ELR (cell line): ENCODE measurements at regions not wholly inside any gene's neighbourhood (a gene's known extent, or its start where the extent isn't known, plus 50 kb on each side); places are given as distances from the start of the nearest gene placed in this dataset.

Experiments used
- DNase-seq: peaks from one replicate; pipeline ENCODE4 v3.0.0-alpha.2; 2015; ENCODE audit warnings: low read depth

DNA sequence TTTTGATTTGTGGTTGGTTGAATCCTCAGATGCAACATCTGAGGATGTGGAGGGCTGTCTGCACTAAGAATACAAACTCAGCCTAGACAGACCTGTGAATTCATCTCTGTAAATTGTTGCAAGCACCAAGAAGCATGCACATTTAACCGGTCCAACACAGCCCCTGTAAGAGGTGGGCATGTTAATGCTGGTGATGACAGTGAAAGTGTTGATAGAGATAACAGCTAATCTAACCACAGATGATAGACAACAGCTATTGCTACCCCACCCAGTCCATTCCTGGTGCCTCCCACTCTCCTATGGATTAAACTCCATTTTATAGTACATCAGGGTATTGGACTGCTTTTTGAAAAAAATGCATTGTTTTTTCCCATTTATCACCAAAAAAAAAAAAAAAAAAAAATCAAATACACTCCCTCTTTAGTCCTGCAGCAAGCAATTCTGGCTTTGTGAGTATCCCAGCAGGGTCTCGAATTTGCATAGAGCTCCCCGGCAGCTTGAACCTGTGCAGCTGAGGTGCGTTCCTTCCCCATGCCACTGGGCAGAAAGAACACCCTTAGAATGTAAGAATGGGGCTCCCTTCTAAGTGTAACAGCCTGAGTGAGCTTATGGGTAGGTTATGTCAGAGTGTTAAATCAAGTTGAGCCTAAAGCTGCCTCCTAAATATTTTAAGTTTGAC lies 270.9 kb upstream of the JARID2 start:
- DNase-seq, result no peak

DNA sequence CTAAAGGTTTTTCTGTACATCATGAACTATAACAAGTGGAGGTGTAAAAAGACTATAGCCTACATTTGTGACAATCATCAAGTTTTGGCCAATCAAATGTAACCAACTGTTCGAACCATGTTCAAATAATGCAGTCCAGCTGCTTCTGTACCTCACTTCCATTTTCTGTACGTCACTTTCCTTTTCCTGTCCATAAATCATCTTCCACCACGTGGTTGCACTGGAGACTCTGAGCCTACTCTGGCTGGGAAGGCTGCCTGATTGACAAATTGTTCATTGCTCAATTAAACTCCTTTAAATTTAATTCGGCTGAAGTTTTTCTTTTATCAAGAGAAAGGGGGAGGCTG lies 270.4 kb upstream of the JARID2 start:
- peak; percentile 19 for DNase-seq

DNA sequence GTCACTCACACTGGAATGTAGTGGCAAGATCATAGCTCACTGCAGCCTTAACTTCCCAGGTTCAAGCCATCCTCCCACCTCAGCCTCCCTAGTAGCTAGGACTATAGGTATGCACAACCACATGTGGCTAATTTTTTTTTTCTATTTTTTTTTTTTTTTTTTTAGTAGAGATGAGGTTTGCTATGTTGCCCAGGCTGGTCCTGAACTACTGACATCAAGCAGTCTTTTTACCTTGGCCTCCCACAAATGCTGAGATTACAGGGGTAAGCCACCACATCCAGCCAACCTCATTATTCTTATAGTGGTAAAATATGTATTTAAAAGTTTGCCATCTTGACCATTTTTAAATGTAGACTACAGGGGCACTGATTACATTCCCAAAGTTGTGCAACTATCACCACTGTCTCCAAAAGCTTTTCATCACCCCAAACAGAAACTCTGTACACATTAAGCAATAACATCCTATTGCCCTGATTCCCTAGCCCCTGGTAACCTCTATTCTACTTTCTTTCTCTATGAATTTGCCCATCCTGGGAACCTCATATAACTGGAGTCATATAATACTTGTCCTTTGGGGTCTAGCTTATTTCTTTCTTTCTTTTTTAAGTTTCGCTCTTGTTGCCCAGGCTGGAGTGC lies 268.0 kb upstream of the JARID2 start:
- no peak for DNase-seq

DNA sequence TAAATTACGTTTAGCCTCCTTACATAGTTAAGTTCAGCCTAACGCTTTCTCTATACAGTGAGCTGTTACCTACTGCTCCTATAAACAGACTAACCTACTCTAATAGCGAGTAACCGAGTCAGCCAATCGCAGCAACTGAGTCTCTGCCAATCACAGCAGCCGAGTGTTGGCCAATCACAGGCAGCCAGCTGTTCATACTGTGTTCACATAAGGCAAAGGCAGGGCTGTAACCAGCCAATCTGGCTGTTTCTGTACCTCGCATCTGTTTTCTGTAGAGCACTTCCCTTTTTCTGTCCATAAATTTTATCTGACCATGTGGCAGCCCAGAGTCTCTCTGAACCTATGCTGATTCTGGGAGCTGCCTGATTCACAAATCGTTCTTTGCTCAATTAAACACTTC lies 263.9 kb upstream of the JARID2 start:
- DNase-seq, result no peak

DNA sequence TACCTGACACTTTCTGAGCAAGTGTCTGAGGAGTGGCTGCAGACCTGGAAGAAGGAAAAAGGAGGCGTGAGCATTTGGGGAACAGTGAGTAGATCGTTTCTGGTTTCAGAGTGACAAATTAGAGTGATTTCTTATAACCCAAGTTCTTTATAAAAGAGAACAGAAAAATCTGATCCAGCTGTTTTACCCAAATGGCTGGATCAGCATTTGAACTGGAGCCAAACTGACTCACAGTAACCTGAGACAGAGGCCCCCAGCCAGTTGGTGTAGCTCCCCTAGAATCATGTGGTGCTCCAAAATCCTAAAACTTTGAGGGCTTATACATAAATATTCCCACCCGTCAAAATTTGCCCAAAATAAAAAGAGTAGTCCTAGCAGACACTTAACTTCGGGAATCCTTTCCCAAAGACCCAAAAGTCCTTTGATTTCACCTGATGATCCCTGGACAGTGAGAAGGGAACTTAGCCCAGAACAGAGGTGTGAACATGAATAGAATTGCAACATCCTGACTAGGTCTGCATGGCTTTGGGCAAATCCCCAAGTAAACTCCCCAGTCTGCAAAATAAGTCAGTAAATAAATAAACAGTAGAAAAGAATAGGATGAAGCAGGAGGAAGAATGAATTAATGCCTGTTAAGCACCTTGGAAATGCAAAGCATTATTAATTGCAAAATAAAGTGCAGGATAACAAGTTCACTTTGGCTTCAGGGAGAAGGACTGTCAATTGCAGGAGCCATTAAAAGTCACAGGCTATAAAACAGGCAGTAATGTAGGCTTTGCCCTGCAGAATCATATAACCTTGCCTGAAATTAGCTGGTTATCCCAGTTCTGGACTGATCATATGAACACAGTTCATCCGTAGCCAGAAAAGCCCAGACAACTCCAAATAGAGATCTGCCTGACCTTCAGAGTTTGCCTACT lies 262.0 kb upstream of the JARID2 start:
- no peak for DNase-seq

DNA sequence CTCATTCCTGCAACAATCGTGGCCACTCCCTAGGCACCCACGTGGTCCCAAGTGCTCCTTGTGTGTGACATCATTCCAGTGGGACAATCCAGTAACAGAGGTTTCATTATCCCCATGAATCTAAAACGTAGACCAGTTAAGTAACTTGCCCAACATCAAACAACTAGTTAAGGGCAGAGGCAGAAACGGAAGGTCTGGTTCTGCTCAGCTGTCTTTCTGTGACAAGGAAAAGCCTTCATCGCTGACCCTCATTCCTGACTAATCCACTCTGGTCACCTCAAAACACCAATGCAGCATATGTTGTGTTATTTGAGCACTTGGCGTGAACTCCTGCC lies 261.4 kb upstream of the JARID2 start:
- DNase-seq, result no peak

DNA sequence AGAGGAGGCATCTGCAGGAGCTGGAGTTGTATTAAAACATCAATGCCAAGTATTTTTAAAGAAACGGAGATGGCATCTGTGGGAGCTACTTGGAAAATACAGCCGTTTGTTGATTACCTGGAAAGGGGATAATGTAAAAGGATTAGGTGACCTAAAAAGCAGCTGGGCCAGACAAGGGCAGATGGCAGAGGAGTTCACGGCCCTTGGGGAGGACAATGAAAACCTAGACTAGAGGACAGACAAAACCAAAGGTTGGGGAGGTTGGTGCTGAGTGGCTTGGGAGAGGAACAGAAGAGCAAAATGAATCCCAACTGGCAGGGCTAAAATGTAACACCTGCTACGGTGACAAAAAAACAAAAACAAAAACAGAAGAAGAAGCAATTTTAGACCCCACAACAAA lies 260.5 kb upstream of the JARID2 start:
- no peak for DNase-seq

DNA sequence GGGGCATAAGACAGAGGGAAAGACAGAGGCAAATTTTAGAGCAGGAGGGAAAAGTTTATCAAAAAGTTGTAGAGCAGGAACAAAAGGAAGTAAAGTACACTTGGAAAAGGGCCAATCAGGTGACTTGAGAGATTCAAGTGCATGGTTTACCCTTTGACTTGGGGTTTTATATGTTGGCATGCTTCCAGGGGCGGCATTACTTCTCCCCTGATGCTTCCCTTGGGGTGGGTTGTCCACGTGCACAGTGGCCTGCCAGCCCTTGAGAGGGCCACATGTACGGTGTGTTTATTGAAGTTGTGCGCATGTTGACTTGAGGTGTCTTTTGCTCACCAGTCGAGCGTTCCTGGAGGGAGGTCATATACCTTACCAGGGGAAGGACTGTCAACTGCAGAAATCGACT lies 259.5 kb upstream of the JARID2 start:
- DNase-seq, result no peak

DNA sequence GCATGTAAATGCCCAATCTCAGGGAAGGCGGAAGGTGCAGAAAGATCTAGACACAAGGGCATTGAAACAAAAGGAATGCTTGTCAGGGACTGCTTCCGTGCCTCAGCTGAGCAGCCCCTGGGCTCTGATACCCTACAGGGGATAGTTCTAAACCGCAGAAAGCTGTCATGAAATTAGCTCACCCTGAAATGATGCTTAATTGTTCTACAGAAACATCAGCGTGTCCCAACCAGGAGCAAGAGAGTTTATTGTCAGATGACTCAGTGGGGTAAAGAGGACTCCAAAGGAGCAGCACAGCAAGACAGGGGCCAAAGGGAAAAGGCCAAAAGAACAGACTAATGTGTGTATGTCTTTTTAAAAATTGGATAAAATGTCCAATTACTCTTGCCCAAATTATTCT lies 258.4 kb upstream of the JARID2 start:
- no peak for DNase-seq

DNA sequence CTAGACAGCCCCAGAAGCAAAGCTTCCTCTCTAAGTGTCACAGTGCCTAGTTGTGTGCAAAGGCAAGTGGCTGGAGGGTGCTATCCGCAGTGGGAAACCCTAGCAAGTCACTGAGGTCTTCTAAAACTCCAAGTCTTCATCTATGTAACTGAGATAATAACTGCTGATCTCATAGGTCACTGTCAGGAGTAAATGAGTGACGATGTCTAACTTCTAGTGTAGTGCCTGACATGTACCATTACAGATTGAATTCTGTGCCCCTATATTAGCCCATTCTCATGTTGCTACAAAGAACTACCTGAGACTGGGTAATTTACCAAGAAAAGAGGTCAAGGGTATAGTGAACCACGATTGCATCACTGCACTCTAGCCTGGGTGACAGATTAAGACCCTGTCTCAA lies 253.5 kb upstream of the JARID2 start:
- DNase-seq, result no peak

DNA sequence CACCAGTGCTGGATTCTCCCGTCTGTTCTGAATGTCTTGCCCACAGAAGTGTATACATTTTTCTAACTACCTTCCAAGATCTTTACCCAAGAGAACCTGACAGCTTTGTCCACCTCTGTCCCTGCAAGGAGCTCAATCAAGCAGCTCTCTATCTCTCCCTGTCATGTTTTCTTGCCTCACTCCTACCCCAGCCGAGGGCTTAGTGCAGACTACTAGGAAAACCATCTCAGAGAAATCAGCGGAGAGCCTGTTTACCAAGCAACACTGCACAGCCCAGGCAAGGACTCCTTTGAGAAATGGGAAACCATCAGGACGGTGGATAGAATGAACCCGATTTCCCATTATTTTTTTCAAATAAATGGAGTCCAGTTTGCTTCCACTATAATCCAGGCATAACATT lies 250.7 kb upstream of the JARID2 start:
- DNase-seq, result no peak

DNA sequence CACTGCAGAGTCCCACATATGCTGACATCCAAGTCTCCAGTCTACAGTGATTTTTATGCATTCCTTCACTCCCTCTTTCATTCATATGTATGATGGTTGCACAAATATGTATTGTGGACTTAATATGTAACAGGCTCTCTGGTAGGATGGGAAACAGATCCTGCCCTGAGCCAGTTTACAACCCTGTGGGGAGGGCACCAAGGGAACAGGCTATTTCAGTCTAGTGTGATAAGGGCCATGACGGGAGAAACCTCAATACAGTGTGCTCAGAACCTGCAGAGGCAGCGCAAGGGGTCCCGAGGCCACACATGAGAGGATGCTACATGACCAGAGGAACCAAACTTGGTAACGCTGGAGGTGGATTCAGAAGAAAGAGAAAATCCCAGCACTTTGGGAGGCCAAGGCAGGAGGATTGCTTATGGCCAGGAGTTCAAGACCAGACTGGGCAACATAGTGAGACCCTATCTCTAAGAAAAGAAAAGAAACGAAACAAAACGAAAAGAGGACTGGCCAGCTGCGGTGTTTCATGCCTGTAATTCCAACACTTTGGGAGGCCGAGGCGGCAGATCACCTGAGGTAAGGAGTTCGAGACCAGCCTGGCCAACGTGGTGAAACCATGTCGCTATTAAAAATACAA lies 249.8 kb upstream of the JARID2 start:
- no peak for DNase-seq

DNA sequence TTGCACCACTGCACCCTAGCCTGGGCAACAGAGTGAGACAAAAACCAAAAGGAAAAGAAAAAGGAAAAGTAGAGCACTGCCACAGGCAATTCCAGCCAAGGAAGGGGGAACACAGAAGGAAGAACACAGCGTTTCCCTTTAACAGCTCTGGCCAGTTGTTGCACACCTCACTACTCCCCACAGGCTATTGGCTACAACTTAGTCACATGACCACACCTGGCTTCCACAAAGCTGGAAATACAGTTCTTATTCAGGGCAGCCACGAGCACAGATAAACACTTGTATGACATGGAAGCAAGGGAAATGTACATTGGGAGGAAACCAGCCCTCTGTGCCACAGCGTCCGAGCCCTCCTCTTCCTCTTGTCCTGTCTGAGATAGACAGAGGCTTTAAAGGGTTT lies 249.0 kb upstream of the JARID2 start:
- no peak for DNase-seq

DNA sequence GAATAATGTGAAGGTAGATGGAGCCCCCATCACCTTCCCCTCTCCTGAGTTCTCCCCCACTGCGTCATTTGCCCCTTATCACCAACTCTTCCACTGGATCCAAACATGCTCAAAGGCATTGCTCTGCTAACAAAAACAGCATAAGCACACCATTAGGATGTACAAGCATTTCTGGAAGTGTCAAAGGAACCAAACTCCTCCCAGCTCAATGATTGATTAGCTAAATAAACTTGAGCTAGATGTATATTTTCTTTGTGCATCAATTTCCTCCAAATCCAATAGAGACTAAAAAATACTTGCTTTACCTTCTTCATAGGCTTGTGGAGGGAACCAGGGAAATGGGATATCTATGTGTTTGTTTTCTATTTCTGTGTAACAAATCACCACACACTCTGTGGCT lies 248.4 kb upstream of the JARID2 start:
- DNase-seq, result no peak

DNA sequence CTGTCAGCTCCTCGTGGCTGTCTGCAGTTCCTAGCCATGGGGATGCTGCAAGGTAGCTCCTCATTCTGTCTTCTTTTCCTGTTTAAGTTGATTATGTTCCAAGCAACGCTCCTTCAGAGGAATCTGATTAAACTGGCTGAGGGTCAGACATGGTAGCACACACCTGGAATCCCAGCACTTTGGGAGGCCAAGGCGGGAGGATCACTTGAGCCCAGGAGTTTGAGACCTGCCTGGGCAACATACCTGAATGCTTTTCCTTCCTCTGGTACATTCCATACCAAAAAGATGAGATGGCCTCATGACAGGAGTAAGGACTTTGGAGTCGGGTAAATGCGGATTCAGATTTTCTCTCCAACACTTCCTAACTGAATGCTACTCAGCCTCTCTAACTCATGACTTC lies 246.8 kb upstream of the JARID2 start:
- DNase-seq, result no peak

DNA sequence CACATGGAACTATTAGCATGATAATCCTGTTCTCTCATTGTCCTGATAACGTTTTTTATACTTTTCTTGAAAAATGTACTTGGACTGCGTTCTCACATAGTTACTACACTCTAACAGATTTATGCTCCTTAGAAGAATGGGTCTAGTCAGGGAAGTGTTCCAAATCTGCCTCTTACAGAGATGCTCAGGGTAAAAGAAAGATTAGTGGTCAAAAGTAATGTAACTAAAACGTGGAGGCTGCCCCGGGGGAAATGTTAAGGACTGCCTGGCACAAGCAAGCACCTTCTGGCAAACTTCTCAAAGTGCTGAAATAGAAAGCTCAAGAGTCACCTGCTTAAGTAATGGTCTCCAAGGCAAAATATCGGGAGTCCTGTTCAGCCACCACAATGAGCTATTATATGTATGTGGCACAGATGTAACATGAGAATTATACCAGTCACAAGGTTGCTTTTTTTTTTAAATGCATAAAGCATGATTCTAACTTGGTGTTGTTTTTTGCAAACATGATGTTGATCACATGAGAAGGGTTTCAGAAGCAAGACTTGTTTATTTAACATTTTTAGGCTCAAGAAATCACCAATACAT lies 244.5 kb upstream of the JARID2 start:
- no peak for DNase-seq

DNA sequence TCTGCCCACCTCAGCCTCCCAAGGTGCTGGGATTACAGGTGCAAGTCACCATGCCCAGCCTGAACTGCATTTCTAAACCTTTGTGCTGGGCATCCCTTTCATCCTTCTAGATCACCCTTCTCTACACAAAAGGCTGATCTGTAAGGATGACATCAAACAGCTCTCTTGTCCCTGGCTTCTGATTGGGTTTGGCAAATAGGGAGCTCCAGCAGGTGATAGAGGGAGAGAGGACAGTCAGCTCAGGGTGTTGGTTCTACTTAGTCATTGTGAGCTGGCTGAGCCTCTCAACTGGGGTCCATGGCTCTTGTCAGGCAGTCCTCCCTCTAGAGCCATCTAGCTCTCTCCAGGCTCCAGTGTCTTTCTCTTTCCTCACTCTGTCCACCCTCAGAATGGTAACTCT lies 237.6 kb upstream of the JARID2 start:
- DNase-seq, result no peak

DNA sequence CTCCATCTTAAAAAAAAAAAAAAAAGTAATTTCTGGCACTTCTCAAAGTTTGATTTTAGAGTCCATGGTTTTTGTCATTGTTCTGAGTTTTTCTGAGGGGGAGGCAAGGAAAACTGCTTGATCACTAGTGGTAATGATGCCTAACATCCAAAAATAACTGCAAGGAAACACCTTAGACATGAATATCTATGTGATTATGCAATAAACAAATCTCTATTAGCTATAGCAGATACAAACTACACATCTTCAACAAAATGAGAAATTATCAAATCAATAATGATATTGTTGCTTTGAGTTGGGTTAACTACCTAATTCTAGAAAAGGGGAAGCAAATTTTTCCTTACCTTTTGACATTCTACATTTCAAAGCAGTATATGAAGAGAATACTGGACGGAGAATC lies 230.9 kb upstream of the JARID2 start:
- DNase-seq, result no peak

DNA sequence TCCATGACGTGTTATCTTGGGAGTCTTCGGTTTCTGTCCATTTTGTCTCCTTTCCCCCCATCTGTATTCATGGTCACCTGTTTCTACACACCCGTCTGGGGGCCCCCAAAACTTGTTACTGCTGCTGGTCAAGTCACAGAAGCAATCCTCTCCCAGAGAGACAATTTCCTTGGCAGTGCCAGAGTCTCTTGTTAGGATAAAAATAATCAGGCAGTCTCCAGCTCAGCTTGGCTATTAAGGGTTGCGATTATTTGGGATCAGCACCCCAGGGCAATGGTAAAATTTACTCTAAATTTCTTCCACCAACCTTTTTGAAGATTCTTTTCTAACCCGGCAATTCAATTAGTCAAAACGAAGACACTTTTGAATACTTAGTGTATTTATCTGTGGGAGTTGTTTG lies 229.1 kb upstream of the JARID2 start:
- DNase-seq, result no peak

DNA sequence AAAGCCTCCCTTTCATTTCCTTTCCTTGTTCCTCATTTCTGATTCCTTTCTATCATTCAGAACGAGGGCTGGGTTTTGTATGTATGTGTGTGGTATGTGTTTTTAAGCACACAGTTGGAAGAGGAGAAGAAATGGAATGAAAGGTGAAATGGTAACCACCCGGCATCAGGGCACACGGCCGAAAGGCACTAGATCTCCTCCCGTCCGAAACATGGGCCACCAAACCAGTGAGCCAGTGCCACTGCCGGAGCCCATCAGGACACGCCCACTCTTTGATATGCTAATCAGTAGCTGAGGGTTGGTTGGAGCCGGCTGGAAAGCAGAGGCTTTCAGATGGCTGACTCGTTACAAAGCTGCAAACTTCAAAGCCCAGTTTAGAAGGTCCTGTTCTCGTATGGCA lies 228.6 kb upstream of the JARID2 start:
- DNase-seq, result peak; percentile 42

DNA sequence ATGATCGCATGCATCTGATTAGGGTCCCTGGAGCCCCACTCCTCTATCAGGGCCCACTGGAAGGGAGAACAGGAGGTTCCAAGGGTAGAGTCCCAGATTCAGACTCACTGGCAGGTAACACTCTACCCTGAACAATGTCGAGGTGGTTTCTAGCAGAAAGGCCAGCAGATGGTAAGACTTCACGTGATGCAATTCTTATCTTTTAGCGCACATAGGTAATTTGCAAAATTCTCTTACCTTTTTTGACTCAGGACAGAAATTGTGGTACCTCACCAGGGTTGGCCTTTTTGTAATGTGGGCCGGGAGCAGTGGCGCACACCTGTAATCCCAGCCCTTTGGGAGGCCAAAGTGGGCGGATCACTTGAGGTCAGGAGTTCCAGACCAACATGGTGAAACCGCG lies 228.1 kb upstream of the JARID2 start:
- DNase-seq, result no peak

DNA sequence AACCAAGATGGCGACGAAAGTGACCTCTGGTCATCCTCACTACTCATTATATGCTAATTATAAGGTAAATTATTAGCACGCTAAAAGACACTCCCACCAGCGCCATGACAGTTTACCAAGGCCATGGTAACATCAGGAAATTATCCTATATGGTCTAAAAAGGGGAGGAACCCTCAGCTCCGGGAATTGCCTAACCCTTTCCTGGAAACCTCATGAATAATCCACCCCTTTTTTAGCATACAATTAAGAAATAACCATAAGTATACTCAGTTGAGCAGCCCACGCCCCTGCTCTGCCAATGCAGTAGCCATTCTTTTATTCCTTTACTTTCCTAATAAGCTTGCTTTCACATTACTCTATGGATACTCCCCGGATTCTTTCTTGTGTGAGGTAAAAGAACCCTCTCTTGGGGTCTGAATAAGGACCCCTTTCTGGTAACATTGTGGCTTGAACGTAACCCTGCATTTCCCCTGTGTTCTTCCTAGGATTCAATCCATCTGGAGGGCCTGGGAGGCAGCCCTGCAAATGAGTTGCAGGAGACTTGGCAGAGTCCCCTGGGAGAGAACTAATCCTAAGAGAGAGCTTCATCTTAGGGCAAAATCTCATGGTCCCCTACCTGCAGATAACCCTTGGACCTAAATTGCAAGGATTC lies 225.6 kb upstream of the JARID2 start:
- DNase-seq, result no peak
